A673 (cell line): ENCODE measurements at regions not wholly inside any gene's neighbourhood (a gene's known extent, or its start where the extent isn't known, plus 50 kb on each side); places are given as distances from the start of the nearest gene placed in this dataset.
A peak's percentile ranks its signal among the peaks of the same experiment; 100 is the strongest.
"Not testable (repeated sequence)": the region's sequence is repeated elsewhere in the genome, so short reads cannot be mapped to it uniquely, and the experiment has no call there.

Experiments
- BruUV-seq: library from RNA; stranded (reverse); fragments of 400-500 nt; replicated peaks from 2 replicates; lab custom pipeline; 2021; lab: Mats Ljungman, UMichigan
- CTCF ChIA-PET: fragments of 300-600 bp; sonication (Branson Sonifier 250); formaldehyde crosslinking; loops from one replicate; lab custom pipeline; 2022; ENCODE audit warnings: antibody characterized with exemption; lab: Charles Lee
- POLR2A ChIA-PET: fragments of 300-600 bp; sonication (Branson Sonifier 250); formaldehyde crosslinking; loops from one replicate; lab custom pipeline; 2022; ENCODE audit warnings: antibody characterized with exemption; ENCODE audit not compliant: low non-redundant PET; lab: Charles Lee
- DNase-seq: peaks from one replicate; pipeline ENCODE4 v3.0.0-alpha.2; 2015; ENCODE audit warnings: low spot score
- H3K27ac ChIP-seq: fragments of 200-600 bp; sonication (generic); 2 replicates; pipeline ENCODE4 v1.5.1; 2016; ENCODE audit warnings: mixed run types, low read depth, mild to moderate bottlenecking, mixed read lengths, antibody characterized with exemption, low read length; ENCODE audit not compliant: poor library complexity, severe bottlenecking
- H3K27me3 ChIP-seq: fragments of 200-600 bp; sonication (generic); replicated peaks from 2 replicates; pipeline ENCODE4 v1.6.1; 2017; ENCODE audit warnings: mixed run types, low read depth, mild to moderate bottlenecking, mixed read lengths, antibody characterized with exemption, low read length; ENCODE audit not compliant: insufficient read depth, poor library complexity
- H3K36me3 ChIP-seq: fragments of 200-600 bp; sonication (generic); 2 replicates; pipeline ENCODE4 v1.6.1; 2016; ENCODE audit warnings: mixed run types, mild to moderate bottlenecking, mixed read lengths, antibody characterized with exemption, low read length; ENCODE audit not compliant: insufficient read depth, poor library complexity, severe bottlenecking
- H3K4me1 ChIP-seq: fragments of 200-600 bp; sonication (generic); 2 replicates; pipeline ENCODE4 v1.6.1; 2017; ENCODE audit warnings: mixed run types, mild to moderate bottlenecking, mixed read lengths, antibody characterized with exemption, low read length; ENCODE audit not compliant: insufficient read depth, poor library complexity, severe bottlenecking
- H3K4me3 ChIP-seq: fragments of 200-600 bp; sonication (generic); 2 replicates; pipeline ENCODE4 v1.5.1; 2016; ENCODE audit warnings: low read depth, mixed run types, mild to moderate bottlenecking, mixed read lengths, low read length; ENCODE audit not compliant: poor library complexity, severe bottlenecking
- H3K9me3 ChIP-seq: fragments of 200-600 bp; sonication (generic); 2 replicates; pipeline ENCODE4 v1.6.1; 2016; ENCODE audit warnings: mixed run types, low read depth, mild to moderate bottlenecking, mixed read lengths, antibody characterized with exemption, low read length; ENCODE audit not compliant: poor library complexity, severe bottlenecking
- EZH2 ChIP-seq: fragments of 200-600 bp; sonication (generic); IDR thresholded peaks from 2 replicates; pipeline ENCODE4 v1.6.1; 2017; ENCODE audit warnings: borderline replicate concordance, low read depth, mild to moderate bottlenecking, mixed read lengths, antibody characterized with exemption, low read length; ENCODE audit not compliant: poor library complexity, severe bottlenecking
- intact Hi-C: fragments of 100-400 bp; cut with micrococcal nuclease; formaldehyde crosslinking; loops from one replicate; pipeline ENCODE4 v1.10.0; 2022; ENCODE audit not compliant: unreplicated experiment
- TF ChIP-seq, protein P1 (sequence below): fragments of 300-800, 200-600 bp; sonication (generic); conservative IDR thresholded peaks from 2 replicates; pipeline ENCODE4 v1.5.1; 2017; ENCODE audit warnings: low read depth, mild to moderate bottlenecking, antibody characterized with exemption, low read length, moderate library complexity, mixed read lengths

DNA sequence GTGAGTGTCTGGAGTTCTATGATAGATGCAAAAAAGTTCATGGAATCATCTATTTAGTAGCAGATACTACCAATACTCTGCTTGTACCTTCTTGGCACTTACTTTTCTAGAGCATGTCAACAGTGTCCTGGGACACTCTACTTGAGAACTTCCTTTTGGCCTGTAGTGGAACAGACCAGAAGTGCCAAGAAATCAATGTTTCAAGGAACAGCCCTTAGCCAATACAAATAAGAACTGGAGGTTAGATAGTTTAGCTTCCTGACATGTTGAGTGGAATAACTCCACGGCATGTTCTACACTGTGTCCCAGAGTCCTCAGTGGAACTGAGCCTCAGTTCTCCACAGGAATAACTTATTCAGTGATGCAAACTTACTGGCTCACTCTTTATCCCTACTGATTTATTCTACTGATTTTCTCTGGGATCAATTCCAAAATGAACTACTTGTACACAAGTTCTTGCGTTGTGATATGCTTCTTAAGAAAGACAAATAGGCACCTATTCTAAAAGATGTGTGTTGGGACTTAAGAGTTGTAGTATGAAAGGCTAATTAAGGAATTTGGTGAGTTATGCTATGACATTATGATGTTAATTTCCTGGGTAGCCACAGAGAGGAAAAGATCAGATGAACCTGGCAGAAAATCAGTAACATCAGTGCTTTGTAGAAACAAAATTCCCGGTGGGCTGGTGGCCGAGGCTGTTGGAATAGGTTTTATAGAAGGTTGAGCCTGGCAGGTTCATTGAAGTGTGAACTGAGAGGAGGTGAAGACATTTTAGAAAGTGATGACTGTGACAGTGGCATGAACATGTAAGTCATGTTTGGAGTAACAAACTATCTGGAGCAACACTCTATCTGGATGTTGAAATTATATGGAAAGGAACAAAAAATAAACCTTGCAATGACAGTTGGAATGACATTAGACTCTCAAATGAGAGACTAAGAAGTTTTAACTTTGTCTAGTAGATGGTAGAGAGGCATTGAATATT is 101.8 kb upstream of the RBMS3 start:
- TF ChIP-seq EZH2, result no peak
- TF ChIP-seq, protein P1, sequence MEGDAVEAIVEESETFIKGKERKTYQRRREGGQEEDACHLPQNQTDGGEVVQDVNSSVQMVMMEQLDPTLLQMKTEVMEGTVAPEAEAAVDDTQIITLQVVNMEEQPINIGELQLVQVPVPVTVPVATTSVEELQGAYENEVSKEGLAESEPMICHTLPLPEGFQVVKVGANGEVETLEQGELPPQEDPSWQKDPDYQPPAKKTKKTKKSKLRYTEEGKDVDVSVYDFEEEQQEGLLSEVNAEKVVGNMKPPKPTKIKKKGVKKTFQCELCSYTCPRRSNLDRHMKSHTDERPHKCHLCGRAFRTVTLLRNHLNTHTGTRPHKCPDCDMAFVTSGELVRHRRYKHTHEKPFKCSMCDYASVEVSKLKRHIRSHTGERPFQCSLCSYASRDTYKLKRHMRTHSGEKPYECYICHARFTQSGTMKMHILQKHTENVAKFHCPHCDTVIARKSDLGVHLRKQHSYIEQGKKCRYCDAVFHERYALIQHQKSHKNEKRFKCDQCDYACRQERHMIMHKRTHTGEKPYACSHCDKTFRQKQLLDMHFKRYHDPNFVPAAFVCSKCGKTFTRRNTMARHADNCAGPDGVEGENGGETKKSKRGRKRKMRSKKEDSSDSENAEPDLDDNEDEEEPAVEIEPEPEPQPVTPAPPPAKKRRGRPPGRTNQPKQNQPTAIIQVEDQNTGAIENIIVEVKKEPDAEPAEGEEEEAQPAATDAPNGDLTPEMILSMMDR, result no peak
- Histone ChIP-seq H3K36me3 (no peaks in the 10 kb centered on the region), H3K4me1 (peaks cover 31% of the 10 kb centered on the region), H3K27me3 (no peaks in the 10 kb centered on the region), H3K27ac (no peak overlapping the region), H3K4me3 (no peak overlapping the region), H3K9me3 (no peaks in the 10 kb centered on the region)
- intact Hi-C loops, result no loop called here
- BruUV-seq, result no TSS peak
- ChIA-PET CTCF (no interaction called here), POLR2A (no interaction called here)
- no peak for DNase-seq

DNA sequence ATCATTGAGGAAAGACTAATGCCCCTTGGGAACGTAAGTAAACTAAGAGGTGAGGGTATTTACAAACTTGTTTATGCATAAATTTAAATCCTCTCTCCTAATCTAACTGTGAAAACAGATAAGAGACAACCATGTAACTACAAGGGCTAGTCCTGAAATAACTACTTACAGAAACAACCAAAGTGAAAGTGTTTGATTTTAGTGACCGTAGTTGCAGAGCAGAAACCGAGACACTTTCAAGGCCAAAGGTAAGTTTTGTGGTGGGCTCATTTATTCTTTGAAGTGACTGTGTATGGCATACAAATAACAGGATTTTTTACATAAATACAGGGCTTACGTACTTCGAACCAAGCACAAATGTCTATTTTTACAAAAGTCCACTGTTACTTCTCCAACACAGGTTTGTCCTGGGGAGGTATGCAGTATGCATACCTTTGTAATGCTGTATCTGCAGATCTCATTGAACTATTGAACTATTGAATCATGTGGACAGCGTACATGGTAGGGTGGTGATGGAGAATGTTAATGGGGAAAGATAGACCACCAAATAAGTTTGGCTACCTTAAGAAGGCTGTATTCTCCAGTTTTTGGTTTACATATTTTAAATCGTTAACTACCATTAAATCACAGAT is 99.6 kb upstream of the RBMS3 start:
- Histone ChIP-seq H3K4me1 (peaks cover 31% of the 10 kb centered on the region), H3K36me3 (no peaks in the 10 kb centered on the region), H3K27ac (no peak overlapping the region), H3K27me3 (no peaks in the 10 kb centered on the region), H3K4me3 (no peak overlapping the region), H3K9me3 (no peaks in the 10 kb centered on the region)
- TF ChIP-seq, protein P1, result no peak
- TF ChIP-seq EZH2, result no peak
- ChIA-PET CTCF (no interaction called here), POLR2A (no interaction called here)
- no peak for DNase-seq
- no TSS peak for BruUV-seq
- intact Hi-C loops, result no loop called here

DNA sequence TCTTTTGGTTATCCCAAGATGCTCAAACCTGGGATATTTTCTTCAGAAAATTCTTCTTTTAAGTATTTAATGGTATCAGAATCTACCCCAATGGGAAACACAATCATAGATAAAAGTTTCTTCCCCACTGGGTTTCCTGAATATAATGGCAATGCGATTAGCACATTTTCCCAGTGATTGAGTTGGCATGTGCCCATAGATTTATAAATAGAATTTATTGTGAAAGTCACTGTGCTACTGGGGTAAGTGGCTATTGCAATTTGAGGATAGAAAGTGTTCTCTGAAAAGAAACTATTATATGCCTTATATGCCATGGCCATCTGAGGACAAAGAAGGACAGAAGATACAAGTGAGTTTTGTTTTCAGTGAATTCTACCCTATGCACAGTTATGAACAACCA is 99.0 kb upstream of the RBMS3 start:
- TF ChIP-seq, protein P1, result no peak
- TF ChIP-seq EZH2, result no peak
- no TSS peak for BruUV-seq
- intact Hi-C loops, result no loop called here
- ChIA-PET CTCF (no interaction called here), POLR2A (no interaction called here)
- Histone ChIP-seq H3K27ac (no peak overlapping the region), H3K4me1 (peaks cover 26% of the 10 kb centered on the region), H3K9me3 (no peaks in the 10 kb centered on the region), H3K27me3 (no peaks in the 10 kb centered on the region), H3K36me3 (no peaks in the 10 kb centered on the region), H3K4me3 (no peak overlapping the region)
- peak; percentile 68 for DNase-seq

DNA sequence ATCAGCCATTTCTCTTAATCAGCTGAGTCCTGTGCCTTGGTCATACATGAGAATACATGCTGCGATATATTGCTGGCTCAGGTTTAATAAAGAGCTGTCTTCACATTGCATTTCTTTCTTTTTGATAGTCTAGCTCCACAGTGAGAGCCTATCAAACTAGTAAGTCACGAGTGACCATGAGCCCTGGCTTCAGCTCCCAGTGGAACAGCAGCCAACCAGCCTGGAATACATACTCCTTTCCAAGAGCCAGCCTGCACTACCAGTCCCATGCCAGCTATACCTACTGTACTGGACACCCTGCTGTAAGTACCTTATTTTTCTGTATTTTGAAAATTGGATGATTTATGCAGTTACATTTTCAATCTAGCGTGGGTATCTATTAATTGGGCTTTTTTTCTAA is 98.0 kb upstream of the RBMS3 start:
- intact Hi-C loops, POLR2A ChIA-PET, H3K9me3 ChIP-seq, H3K4me3 ChIP-seq, DNase-seq, BruUV-seq, H3K27ac ChIP-seq, H3K27me3 ChIP-seq, H3K36me3 ChIP-seq, CTCF ChIA-PET: not testable (repeated sequence)
- peaks cover 26% of the 10 kb centered on the region for H3K4me1 ChIP-seq
